Muscle of leg (tissue), 3 donors: ENCODE measurements at regions not wholly inside any gene's neighbourhood (a gene's known extent, or its start where the extent isn't known, plus 50 kb on each side); places are given as distances from the start of the nearest gene placed in this dataset.

Experiments used
- DNase-seq: peaks from one replicate; pipeline ENCODE4 v3.0.0; 2013
- H3K27ac ChIP-seq: one replicate; pipeline ENCODE4 v1.5.1; 2013; ENCODE audit warnings: mild to moderate bottlenecking, low read length, control low read depth
- H3K27me3 ChIP-seq: one replicate; pipeline ENCODE4 v1.6.1; 2013; ENCODE audit warnings: low read length; ENCODE audit not compliant: control insufficient read depth, insufficient read depth
- H3K36me3 ChIP-seq: one replicate; pipeline ENCODE4 v1.6.1; 2013; ENCODE audit warnings: low read length; ENCODE audit not compliant: control insufficient read depth, insufficient read depth
- H3K4me1 ChIP-seq: one replicate; pipeline ENCODE4 v1.6.1; 2013; ENCODE audit warnings: low read length; ENCODE audit not compliant: control insufficient read depth, insufficient read depth
- H3K4me3 ChIP-seq: one replicate; pipeline ENCODE4 v1.5.1; 2013; ENCODE audit warnings: low read length, control low read depth
- H3K9me3 ChIP-seq: replicated peaks from 2 replicates; pipeline ENCODE4 v1.6.1; 2013; ENCODE audit warnings: low read depth, low read length; ENCODE audit not compliant: control insufficient read depth
- WGBS: methylation state at CpG from one replicate; pipeline ENCODE4 v1.1.5; 2013; ENCODE audit warnings: missing lambda C conversion rate; ENCODE audit not compliant: insufficient coverage; 5-methylcytosine and 5-hydroxymethylcytosine counted together

- Histone ChIP-seq H3K27me3 (peaks cover 3% of the 10 kb centered on the region), H3K4me1 (no peaks in the 10 kb centered on the region), H3K4me3 (no peak overlapping the region), H3K9me3 (no peaks in the 10 kb centered on the region), H3K36me3 (no peaks in the 10 kb centered on the region), H3K27ac (no peak overlapping the region)
- no CpG with 5 or more reads among the region's 2 CpGs for WGBS
- no peak for DNase-seq
These were observed 66.3 kb downstream of the ITM2A start for GRCh38 chrX:79300856-79301255.

DNA sequence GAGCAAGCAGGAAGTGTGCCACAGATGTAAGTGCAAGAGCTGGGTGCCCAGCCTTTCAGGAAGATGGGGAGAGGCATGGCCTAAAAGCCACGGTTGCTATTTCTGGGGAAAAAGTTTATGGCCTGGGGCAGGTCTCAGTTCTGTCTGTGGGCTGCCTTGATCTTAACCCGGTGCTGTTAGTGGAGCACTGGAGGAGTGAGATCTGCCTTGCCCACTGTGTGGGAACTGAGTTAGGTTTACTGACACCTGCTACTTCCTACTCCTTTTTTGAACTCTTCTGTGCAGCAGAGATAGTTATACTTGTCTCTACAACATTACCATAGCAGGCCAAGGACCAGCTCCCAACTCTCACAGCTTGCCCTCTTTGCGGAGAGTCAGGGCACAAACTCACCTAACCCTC lies 76.5 kb downstream of the ITM2A start:
- DNase-seq = no peak
- 70% methylated on average over 2 of the region's 3 CpGs for WGBS
- H3K27ac ChIP-seq = no peak overlapping the region
- H3K9me3 ChIP-seq = no peaks in the 10 kb centered on the region
- peaks cover 5% of the 10 kb centered on the region for H3K27me3 ChIP-seq
- no peaks in the 10 kb centered on the region for H3K4me1 ChIP-seq
- no peaks in the 10 kb centered on the region for H3K36me3 ChIP-seq
- no peak overlapping the region for H3K4me3 ChIP-seq

DNA sequence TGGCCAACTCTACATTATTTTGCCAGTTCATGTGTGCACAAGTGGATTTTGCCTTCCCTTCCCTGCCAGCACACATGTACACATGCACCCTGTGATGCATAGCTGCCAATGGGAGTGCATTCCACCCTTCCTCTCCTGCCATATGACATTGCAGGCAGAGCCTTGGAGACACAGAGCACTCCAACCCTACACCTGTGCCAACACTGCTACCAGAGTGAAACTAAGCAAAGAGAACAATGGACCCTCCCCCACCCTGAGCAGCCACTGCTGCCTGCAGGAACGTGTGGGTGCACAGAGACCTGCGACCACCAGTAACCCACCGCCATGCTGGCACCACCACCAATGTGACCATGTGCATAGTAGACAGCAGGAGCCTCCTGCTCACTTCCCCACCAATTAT lies 78.4 kb downstream of the ITM2A start:
- H3K9me3 ChIP-seq = no peaks in the 10 kb centered on the region
- H3K36me3 ChIP-seq = no peaks in the 10 kb centered on the region
- no peak overlapping the region for H3K4me3 ChIP-seq
- H3K4me1 ChIP-seq = no peaks in the 10 kb centered on the region
- H3K27me3 ChIP-seq = peaks cover 5% of the 10 kb centered on the region
- DNase-seq = no peak
- H3K27ac ChIP-seq = no peak overlapping the region
- WGBS = 67% methylated on average over 3 of the region's 3 CpGs

- H3K36me3 ChIP-seq = no peaks in the 10 kb centered on the region
These were observed 79.4 kb downstream of the ITM2A start for GRCh38 chrX:79287724-79288123.

GRCh38 chrX:79281775-79282174 lies 85.4 kb downstream of the ITM2A start:
- Histone ChIP-seq H3K27ac (no peak overlapping the region), H3K4me3 (no peak overlapping the region), H3K4me1 (no peaks in the 10 kb centered on the region), H3K27me3 (no peaks in the 10 kb centered on the region), H3K36me3 (no peaks in the 10 kb centered on the region), H3K9me3 (peaks cover 7% of the 10 kb centered on the region)
- 86% methylated on average over 1 of the region's 1 CpG for WGBS
- no peak for DNase-seq

More at GRCh38 chrX:79287724-79288123, 79.4 kb downstream of the ITM2A start:
- DNase-seq = no peak
- 40% methylated on average over 1 of the region's 1 CpG for WGBS
- no peak overlapping the region for H3K27ac ChIP-seq
- H3K27me3 ChIP-seq = peaks cover 5% of the 10 kb centered on the region
- no peak overlapping the region for H3K4me3 ChIP-seq
- H3K9me3 ChIP-seq = no peaks in the 10 kb centered on the region
- H3K4me1 ChIP-seq = no peaks in the 10 kb centered on the region

DNA sequence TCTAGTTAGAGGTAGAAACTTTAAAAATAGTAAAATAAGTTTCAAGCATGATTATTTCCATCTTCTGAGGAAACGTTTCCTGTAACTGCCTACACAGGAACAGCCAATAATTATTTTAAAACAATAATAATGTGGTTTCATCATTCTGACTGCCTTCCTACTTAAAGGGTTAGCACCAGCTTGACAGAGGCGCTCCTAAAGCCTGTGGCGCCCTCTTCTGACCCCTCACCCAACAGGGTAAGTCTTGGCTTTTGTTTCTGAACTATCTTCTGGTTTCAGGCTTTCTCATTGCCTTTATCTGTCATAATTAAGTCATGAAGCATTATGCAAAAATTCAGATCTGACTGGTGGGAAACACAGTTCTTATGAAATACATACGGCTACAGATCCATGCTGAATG lies 96.7 kb downstream of the ITM2A start:
- Histone ChIP-seq H3K36me3 (no peaks in the 10 kb centered on the region), H3K9me3 (no peaks in the 10 kb centered on the region), H3K27me3 (no peaks in the 10 kb centered on the region), H3K4me1 (no peaks in the 10 kb centered on the region), H3K27ac (no peak overlapping the region), H3K4me3 (no peak overlapping the region)
- no CpG with 5 or more reads among the region's 4 CpGs for WGBS
- DNase-seq = peak; percentile 71

GRCh38 chrX:79268788-79269187 lies 98.3 kb downstream of the ITM2A start:
- H3K36me3 ChIP-seq = no peaks in the 10 kb centered on the region
- no peaks in the 10 kb centered on the region for H3K27me3 ChIP-seq
- no peaks in the 10 kb centered on the region for H3K9me3 ChIP-seq
- H3K4me1 ChIP-seq = no peaks in the 10 kb centered on the region
- peak; percentile 32 for DNase-seq
- H3K27ac ChIP-seq = no peak overlapping the region
- H3K4me3 ChIP-seq = no peak overlapping the region
- no CpG with 5 or more reads among the region's 2 CpGs for WGBS

- no peaks in the 10 kb centered on the region for H3K9me3 ChIP-seq
- H3K4me1 ChIP-seq = no peaks in the 10 kb centered on the region
- no peaks in the 10 kb centered on the region for H3K36me3 ChIP-seq
- H3K27me3 ChIP-seq = no peaks in the 10 kb centered on the region
- H3K4me3 ChIP-seq = no peak overlapping the region
- H3K27ac ChIP-seq = no peak overlapping the region
- 80% methylated on average over 2 of the region's 6 CpGs for WGBS
- DNase-seq = no peak
These were observed 100.4 kb downstream of the ITM2A start for GRCh38 chrX:79266702-79267101.

DNA sequence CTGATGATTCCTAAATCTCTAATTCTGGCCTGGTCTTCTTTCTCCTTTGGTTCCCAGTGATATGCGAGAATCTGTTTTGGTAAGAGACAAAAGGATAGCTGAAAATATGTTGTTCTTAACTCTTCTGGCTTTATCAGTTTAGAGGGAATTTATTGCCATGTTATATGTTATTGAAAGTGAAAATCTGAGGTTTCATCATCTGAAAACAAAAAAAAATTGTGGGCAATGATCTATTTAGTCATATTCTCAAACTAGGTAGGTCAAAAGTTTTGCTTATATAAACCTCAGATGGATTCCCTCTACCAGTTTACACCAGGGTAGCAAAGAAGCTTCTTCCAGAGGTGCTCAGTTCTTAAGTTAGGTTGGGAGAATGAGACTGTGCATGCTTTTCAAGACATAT lies 103.6 kb downstream of the ITM2A start:
- no peak overlapping the region for H3K4me3 ChIP-seq
- H3K9me3 ChIP-seq = no peaks in the 10 kb centered on the region
- H3K27me3 ChIP-seq = no peaks in the 10 kb centered on the region
- WGBS = no CpG with 5 or more reads among the region's 1 CpG
- no peaks in the 10 kb centered on the region for H3K36me3 ChIP-seq
- DNase-seq = no peak
- no peaks in the 10 kb centered on the region for H3K4me1 ChIP-seq
- no peak overlapping the region for H3K27ac ChIP-seq

DNA sequence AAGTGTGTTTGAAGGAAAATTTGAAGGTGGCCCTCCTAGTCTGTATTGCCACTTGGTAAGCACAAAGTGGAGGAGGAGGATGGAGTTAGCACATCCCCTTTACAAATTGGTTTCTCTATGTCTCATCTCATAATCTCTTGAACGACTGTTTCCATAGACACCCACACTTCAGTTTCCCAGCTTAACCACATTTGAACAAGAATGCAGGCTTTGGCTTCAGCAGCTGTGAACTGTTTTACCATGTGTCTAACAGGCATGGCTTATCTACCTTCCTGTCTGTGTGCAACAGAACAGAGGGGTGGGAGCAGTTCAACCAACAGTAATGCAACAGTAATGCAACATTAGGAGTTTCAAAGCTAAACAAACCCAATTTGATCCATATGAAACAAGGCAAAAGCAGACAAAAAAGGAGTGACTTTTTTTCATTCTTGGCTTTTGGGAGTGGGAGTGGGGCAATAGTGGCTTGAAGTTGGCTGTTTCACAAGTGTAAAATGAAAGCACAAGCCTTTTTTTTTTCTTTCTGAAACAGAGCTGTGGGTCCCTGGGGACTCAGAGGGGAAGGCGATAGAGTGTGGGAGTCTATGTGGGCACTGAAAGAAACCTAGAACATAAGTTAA lies 108.0 kb downstream of the ITM2A start:
- H3K4me1 ChIP-seq = no peaks in the 10 kb centered on the region
- no peaks in the 10 kb centered on the region for H3K9me3 ChIP-seq
- H3K27me3 ChIP-seq = no peaks in the 10 kb centered on the region
- peak overlapping the region; percentile 21 for H3K27ac ChIP-seq
- no peaks in the 10 kb centered on the region for H3K36me3 ChIP-seq
- H3K4me3 ChIP-seq = no peak overlapping the region
- peak; percentile 64 for DNase-seq
- WGBS = no CpG with 5 or more reads among the region's 2 CpGs

GRCh38 chrX:79243691-79244090 lies 99.2 kb downstream of the GPR174 start:
- no peaks in the 10 kb centered on the region for H3K36me3 ChIP-seq
- no peaks in the 10 kb centered on the region for H3K4me1 ChIP-seq
- WGBS = 88% methylated on average over 1 of the region's 2 CpGs
- DNase-seq = no peak
- no peak overlapping the region for H3K4me3 ChIP-seq
- H3K27ac ChIP-seq = no peak overlapping the region
- no peaks in the 10 kb centered on the region for H3K9me3 ChIP-seq
- H3K27me3 ChIP-seq = peaks cover 5% of the 10 kb centered on the region
